ENCODE measurements at regions not wholly inside any gene's neighbourhood (a gene's known extent, or its start where the extent isn't known, plus 50 kb on each side); places are given as distances from the start of the nearest gene placed in this dataset.

- Mint-ChIP-seq H3K27me3 (ENCODE audit: insufficient read depth, low read depth, poor library complexity) (no peaks in the 10 kb centered on the region), H3K36me3 (ENCODE audit: low read depth) (no peaks in the 10 kb centered on the region), H3K9me3 (no peaks in the 10 kb centered on the region), H3K4me3 (no peak overlapping the region), H3K27ac (no peak overlapping the region), H3K4me1 (0 out of 3 replicates have a peak, but pooled peaks cover 4% of the 10 kb centered on the region)
- no peaks in the 10 kb centered on the region for H3K4me1 ChIP-seq (ENCODE audit: insufficient read depth)
- no peak overlapping the region for H2AFZ ChIP-seq
- no peak for ATAC-seq
- peaks cover 5% of the 10 kb centered on the region; the same call in 1 of the 2 replicates for H3K9me2 ChIP-seq (ENCODE audit: insufficient read depth)
- no peaks in the 10 kb centered on the region for H3K79me2 ChIP-seq (replicated peaks; ENCODE audit: insufficient read depth)
- H3K27me3 ChIP-seq (ENCODE audit: insufficient read depth) = no peaks in the 10 kb centered on the region
- TF ChIP-seq, protein P1, sequence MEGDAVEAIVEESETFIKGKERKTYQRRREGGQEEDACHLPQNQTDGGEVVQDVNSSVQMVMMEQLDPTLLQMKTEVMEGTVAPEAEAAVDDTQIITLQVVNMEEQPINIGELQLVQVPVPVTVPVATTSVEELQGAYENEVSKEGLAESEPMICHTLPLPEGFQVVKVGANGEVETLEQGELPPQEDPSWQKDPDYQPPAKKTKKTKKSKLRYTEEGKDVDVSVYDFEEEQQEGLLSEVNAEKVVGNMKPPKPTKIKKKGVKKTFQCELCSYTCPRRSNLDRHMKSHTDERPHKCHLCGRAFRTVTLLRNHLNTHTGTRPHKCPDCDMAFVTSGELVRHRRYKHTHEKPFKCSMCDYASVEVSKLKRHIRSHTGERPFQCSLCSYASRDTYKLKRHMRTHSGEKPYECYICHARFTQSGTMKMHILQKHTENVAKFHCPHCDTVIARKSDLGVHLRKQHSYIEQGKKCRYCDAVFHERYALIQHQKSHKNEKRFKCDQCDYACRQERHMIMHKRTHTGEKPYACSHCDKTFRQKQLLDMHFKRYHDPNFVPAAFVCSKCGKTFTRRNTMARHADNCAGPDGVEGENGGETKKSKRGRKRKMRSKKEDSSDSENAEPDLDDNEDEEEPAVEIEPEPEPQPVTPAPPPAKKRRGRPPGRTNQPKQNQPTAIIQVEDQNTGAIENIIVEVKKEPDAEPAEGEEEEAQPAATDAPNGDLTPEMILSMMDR (conservative IDR thresholded peaks at IDR 0.05; ENCODE audit: low read depth in 2 of 2) = no peak
- TF ChIP-seq JUNB (IDR thresholded peaks at IDR 0.05; ENCODE audit: unreplicated experiment) (no peak), EZH2 (IDR thresholded peaks at IDR 0.05; ENCODE audit: low read depth, unreplicated experiment) (no peak), STAT1 (IDR thresholded peaks at IDR 0.05; ENCODE audit: unreplicated experiment) (no peak)
- no peaks in the 10 kb centered on the region for H4K20me1 ChIP-seq (replicated peaks; ENCODE audit: insufficient read depth)
- H3K4me3 ChIP-seq = no peak overlapping the region
- DNase-seq (ENCODE audit: low spot score) = no peak
- H3K4me2 ChIP-seq = no peak overlapping the region
- no peaks in the 10 kb centered on the region; the same call in 1 of the 2 replicates for H3K36me3 ChIP-seq (ENCODE audit: insufficient read depth)
- no peak overlapping the region for H3K27ac ChIP-seq (ENCODE audit: low read depth)
- no peaks in the 10 kb centered on the region for H3F3A ChIP-seq (replicated peaks; ENCODE audit: low read depth)
Measured at GRCh38 chr13:105329359-105329758, 1206.1 kb downstream of the EFNB2 start.

DNA sequence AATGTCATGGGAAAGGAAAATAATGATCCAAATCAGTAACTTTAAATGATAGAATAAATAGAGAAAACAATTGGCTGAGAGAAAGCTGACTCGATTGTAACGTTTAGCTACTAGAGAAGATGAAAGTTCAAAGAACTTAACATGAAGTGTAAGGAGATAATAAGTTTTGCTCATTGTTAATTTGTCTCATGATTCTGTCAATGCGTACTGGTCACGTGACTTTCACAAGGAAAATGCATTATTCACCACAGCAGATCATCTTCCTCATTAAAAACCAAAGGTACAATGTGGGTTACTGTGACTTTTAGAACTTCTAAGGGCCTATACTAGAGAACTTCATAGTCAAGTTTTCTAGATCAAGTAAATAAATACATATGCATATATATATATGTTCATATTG, 1207.2 kb downstream of the EFNB2 start:
- Histone ChIP-seq H3K4me1 (ENCODE audit: insufficient read depth) (no peaks in the 10 kb centered on the region), H3K27ac (ENCODE audit: low read depth) (no peak overlapping the region), H3K4me3 (no peak overlapping the region), H2AFZ (no peak overlapping the region), H3K79me2 (replicated peaks; ENCODE audit: insufficient read depth) (no peaks in the 10 kb centered on the region), H3F3A (replicated peaks; ENCODE audit: low read depth) (no peaks in the 10 kb centered on the region), H3K27me3 (ENCODE audit: insufficient read depth) (no peaks in the 10 kb centered on the region), H3K36me3 (ENCODE audit: insufficient read depth) (no peaks in the 10 kb centered on the region; the same call in 1 of the 2 replicates), H4K20me1 (replicated peaks; ENCODE audit: insufficient read depth) (no peaks in the 10 kb centered on the region), H3K4me2 (no peak overlapping the region), H3K9me2 (ENCODE audit: insufficient read depth) (peaks cover 5% of the 10 kb centered on the region; the same call in 1 of the 2 replicates)
- H3K36me3 Mint-ChIP-seq (ENCODE audit: low read depth) = no peaks in the 10 kb centered on the region
- H3K4me1 Mint-ChIP-seq = 0 out of 3 replicates have a peak, but pooled peaks cover 4% of the 10 kb centered on the region
- H3K4me3 Mint-ChIP-seq = no peak overlapping the region
- ATAC-seq (no peak), DNase-seq (ENCODE audit: low spot score) (no peak)
- H3K27me3 Mint-ChIP-seq (ENCODE audit: insufficient read depth, low read depth, poor library complexity) = no peaks in the 10 kb centered on the region
- no peaks in the 10 kb centered on the region for H3K9me3 Mint-ChIP-seq
- no peak overlapping the region for H3K27ac Mint-ChIP-seq
- TF ChIP-seq, protein P2, sequence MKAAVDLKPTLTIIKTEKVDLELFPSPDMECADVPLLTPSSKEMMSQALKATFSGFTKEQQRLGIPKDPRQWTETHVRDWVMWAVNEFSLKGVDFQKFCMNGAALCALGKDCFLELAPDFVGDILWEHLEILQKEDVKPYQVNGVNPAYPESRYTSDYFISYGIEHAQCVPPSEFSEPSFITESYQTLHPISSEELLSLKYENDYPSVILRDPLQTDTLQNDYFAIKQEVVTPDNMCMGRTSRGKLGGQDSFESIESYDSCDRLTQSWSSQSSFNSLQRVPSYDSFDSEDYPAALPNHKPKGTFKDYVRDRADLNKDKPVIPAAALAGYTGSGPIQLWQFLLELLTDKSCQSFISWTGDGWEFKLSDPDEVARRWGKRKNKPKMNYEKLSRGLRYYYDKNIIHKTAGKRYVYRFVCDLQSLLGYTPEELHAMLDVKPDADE (IDR thresholded peaks at IDR 0.05) = no peak
- TF ChIP-seq, protein P1 (conservative IDR thresholded peaks at IDR 0.05; ENCODE audit: low read depth in 2 of 2) = no peak
- TF ChIP-seq STAT1 (IDR thresholded peaks at IDR 0.05; ENCODE audit: unreplicated experiment) (no peak), JUNB (IDR thresholded peaks at IDR 0.05; ENCODE audit: unreplicated experiment) (no peak), EZH2phosphoT487 (IDR thresholded peaks at IDR 0.05; ENCODE audit: unreplicated experiment) (no peak), NANOG (IDR thresholded peaks at IDR 0.05; ENCODE audit: borderline replicate concordance) (no peak), CREB1 (CRISPR knock-in tag; IDR thresholded peaks at IDR 0.05; ENCODE audit: low read depth) (no peak), EZH2 (IDR thresholded peaks at IDR 0.05; ENCODE audit: low read depth, unreplicated experiment) (no peak), POLR2AphosphoS5 (IDR thresholded peaks at IDR 0.05; ENCODE audit: low read depth) (no peak), ZNF331 (CRISPR knock-in tag; IDR thresholded peaks at IDR 0.05; ENCODE audit: low read depth) (no peak), ZNF114 (CRISPR knock-in tag; IDR thresholded peaks at IDR 0.05) (no peak)
- TF ChIP-seq, protein P3, sequence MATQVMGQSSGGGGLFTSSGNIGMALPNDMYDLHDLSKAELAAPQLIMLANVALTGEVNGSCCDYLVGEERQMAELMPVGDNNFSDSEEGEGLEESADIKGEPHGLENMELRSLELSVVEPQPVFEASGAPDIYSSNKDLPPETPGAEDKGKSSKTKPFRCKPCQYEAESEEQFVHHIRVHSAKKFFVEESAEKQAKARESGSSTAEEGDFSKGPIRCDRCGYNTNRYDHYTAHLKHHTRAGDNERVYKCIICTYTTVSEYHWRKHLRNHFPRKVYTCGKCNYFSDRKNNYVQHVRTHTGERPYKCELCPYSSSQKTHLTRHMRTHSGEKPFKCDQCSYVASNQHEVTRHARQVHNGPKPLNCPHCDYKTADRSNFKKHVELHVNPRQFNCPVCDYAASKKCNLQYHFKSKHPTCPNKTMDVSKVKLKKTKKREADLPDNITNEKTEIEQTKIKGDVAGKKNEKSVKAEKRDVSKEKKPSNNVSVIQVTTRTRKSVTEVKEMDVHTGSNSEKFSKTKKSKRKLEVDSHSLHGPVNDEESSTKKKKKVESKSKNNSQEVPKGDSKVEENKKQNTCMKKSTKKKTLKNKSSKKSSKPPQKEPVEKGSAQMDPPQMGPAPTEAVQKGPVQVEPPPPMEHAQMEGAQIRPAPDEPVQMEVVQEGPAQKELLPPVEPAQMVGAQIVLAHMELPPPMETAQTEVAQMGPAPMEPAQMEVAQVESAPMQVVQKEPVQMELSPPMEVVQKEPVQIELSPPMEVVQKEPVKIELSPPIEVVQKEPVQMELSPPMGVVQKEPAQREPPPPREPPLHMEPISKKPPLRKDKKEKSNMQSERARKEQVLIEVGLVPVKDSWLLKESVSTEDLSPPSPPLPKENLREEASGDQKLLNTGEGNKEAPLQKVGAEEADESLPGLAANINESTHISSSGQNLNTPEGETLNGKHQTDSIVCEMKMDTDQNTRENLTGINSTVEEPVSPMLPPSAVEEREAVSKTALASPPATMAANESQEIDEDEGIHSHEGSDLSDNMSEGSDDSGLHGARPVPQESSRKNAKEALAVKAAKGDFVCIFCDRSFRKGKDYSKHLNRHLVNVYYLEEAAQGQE (IDR thresholded peaks at IDR 0.05; ENCODE audit: unreplicated experiment) = no peak

Measured in GM23338 (cell line).